SK-N-SH (cell line): ENCODE measurements at regions not wholly inside any gene's neighbourhood (a gene's known extent, or its start where the extent isn't known, plus 50 kb on each side); places are given as distances from the start of the nearest gene placed in this dataset.
"Not testable (repeated sequence)": the region's sequence is repeated elsewhere in the genome, so short reads cannot be mapped to it uniquely, and the experiment has no call there.

Experiments
- CTCF ChIA-PET: fragments of 300-600, 350-600 bp; formaldehyde crosslinking; extraction: SDS; loops from one replicate; lab custom pipeline; 2021; lab: Yijun Ruan, JAX
- POLR2A ChIA-PET: fragments of 350-600 bp; sonication (Branson Sonifier 250); formaldehyde crosslinking; extraction: SDS; loops from one replicate; lab custom pipeline; 2020; ENCODE audit warnings: antibody characterized with exemption, inconsistent platforms; lab: Yijun Ruan, JAX
- DNase-seq: peaks from one replicate; pipeline ENCODE4 v3.0.0; 2012
- H2AFZ ChIP-seq: fragments of 200-600 bp; sonication (generic); 2 replicates; pipeline ENCODE4 v1.8.1; 2016; ENCODE audit warnings: antibody characterized with exemption, mild to moderate bottlenecking, low read depth
- H3F3A ChIP-seq: fragments of 200-600 bp; sonication (generic); replicated peaks from 2 replicates; pipeline ENCODE3; 2016; ENCODE audit warnings: antibody characterized with exemption, mild to moderate bottlenecking; ENCODE audit not compliant: insufficient read depth
- H3K27ac ChIP-seq, 2 experiments: fragments of 200-500 bp in 1 of 2; fragments of 200-600 bp in 1 of 2; sonication (Bioruptor generic) in 1 of 2; sonication (generic), shearing (Covaris generic) in 1 of 2; 2 replicates each; pipeline versions ENCODE4 v1.5.1 to v1.6.1; 2014 to 2016; ENCODE audit warnings: low read depth in 2 of 2, inconsistent platforms in 1 of 2, low read length in 1 of 2, mild to moderate bottlenecking in 1 of 2, mixed read lengths in 1 of 2
- H3K27me3 ChIP-seq: fragments of 200-600 bp; sonication (generic), shearing (Covaris generic); 2 replicates; pipeline ENCODE4 v1.6.1; 2016; ENCODE audit warnings: mixed run types; ENCODE audit not compliant: insufficient read depth
- H3K36me3 ChIP-seq, 2 experiments: fragments of 200-500 bp in 1 of 2; fragments of 200-600 bp in 1 of 2; sonication (Bioruptor generic) in 1 of 2; sonication (generic) in 1 of 2; replicated peaks in 1 of 2; 2 replicates each; pipeline versions ENCODE3 to v1.5.1; 2014 to 2016; ENCODE audit warnings: low read length in 1 of 2, mild to moderate bottlenecking in 1 of 2; ENCODE audit not compliant: insufficient read depth in 2 of 2, control insufficient read depth in 1 of 2
- H3K4me1 ChIP-seq, 2 experiments: fragments of 200-500 bp in 1 of 2; fragments of 200-600 bp in 1 of 2; sonication (Bioruptor generic) in 1 of 2; sonication (generic), shearing (Covaris generic) in 1 of 2; 2 replicates each; pipeline versions ENCODE4 v1.5.1 to v1.6.1; 2014 to 2016; ENCODE audit warnings: low read depth in 1 of 2, low read length in 1 of 2, mixed run types in 1 of 2; ENCODE audit not compliant: insufficient read depth in 2 of 2, control insufficient read depth in 1 of 2
- H3K4me2 ChIP-seq: fragments of 200-600 bp; sonication (generic), shearing (Covaris generic); 2 replicates; pipeline ENCODE4 v1.6.1; 2017; ENCODE audit warnings: mixed run types
- H3K4me3 ChIP-seq, 2 experiments: fragments of 200-500 bp in 1 of 2; fragments of 200-600 bp in 1 of 2; sonication (Bioruptor generic) in 1 of 2; sonication (generic), shearing (Covaris generic) in 1 of 2; 2 replicates each; pipeline versions ENCODE4 v1.5.1 to v1.8.1; 2014 to 2016; ENCODE audit warnings: low read depth in 2 of 2, inconsistent platforms in 1 of 2, low read length in 1 of 2, mild to moderate bottlenecking in 1 of 2, mixed read lengths in 1 of 2, moderate library complexity in 1 of 2
- H3K79me2 ChIP-seq: fragments of 200-600 bp; sonication (generic); 2 replicates; pipeline ENCODE4 v1.8.1; 2017; ENCODE audit warnings: mild to moderate bottlenecking; ENCODE audit not compliant: insufficient read depth
- H3K9ac ChIP-seq: fragments of 200-600 bp; sonication (generic); 2 replicates; pipeline ENCODE4 v1.6.1; 2017; ENCODE audit warnings: mixed run types
- H3K9me2 ChIP-seq: fragments of 200-600 bp; sonication (generic); 2 replicates; pipeline ENCODE4 v1.6.1; 2017; ENCODE audit warnings: mixed run types
- H3K9me3 ChIP-seq: fragments of 200-600 bp; sonication (generic); 2 replicates; pipeline ENCODE4 v1.6.1; 2017; ENCODE audit warnings: mixed run types, mild to moderate bottlenecking, moderate library complexity
- H4K20me1 ChIP-seq: fragments of 200-600 bp; sonication (generic); 2 replicates; pipeline ENCODE4 v1.6.1; 2017; ENCODE audit warnings: mild to moderate bottlenecking, mixed run types; ENCODE audit not compliant: insufficient read depth
- ELF1 ChIP-seq: IDR thresholded peaks from 2 replicates; pipeline ENCODE4 v1.4.0; 2012
- EP300 ChIP-seq, 2 experiments: IDR thresholded peaks; 2 replicates each; pipeline versions ENCODE4 v1.4.0 to v1.6.1; 2012; ENCODE audit warnings: borderline replicate concordance in 1 of 2, low read depth in 1 of 2, low read length in 1 of 2
- EZH2phosphoT487 ChIP-seq: fragments of 200-600 bp; sonication (generic); IDR thresholded peaks from 2 replicates; pipeline ENCODE4 v1.6.1; 2017; ENCODE audit warnings: low read depth, mixed run types, mild to moderate bottlenecking, antibody characterized with exemption, moderate library complexity, borderline replicate concordance
- FOSL2 ChIP-seq: IDR thresholded peaks from 2 replicates; pipeline ENCODE4 v1.4.0; 2012; ENCODE audit warnings: low read depth, mild to moderate bottlenecking, moderate library complexity, borderline replicate concordance
- FOXJ3 ChIP-seq: sonication (generic); formaldehyde crosslinking; IDR thresholded peaks from 2 replicates; pipeline ENCODE4 v1.5.1; 2020; ENCODE audit warnings: mild to moderate bottlenecking, missing genetic modification reagents
- GATA2 ChIP-seq: sonication (generic); formaldehyde crosslinking; IDR thresholded peaks from 2 replicates; pipeline ENCODE4 v1.5.0; 2020; ENCODE audit warnings: mild to moderate bottlenecking, missing genetic modification reagents
- MEF2A ChIP-seq: IDR thresholded peaks from 2 replicates; pipeline ENCODE4 v1.4.0; 2012; ENCODE audit warnings: low read depth, borderline replicate concordance
- NRF1 ChIP-seq: IDR thresholded peaks from 2 replicates; pipeline ENCODE4 v1.6.1; 2012; ENCODE audit warnings: low read depth, mild to moderate bottlenecking, low read length
- POLR2AphosphoS5 ChIP-seq: IDR thresholded peaks from 2 replicates; pipeline ENCODE4 v1.6.1; 2012; ENCODE audit warnings: low read depth, low read length
- RAD21 ChIP-seq: IDR thresholded peaks from 2 replicates; pipeline ENCODE4 v1.6.1; 2012; ENCODE audit warnings: mild to moderate bottlenecking, low read length
- REST ChIP-seq: IDR thresholded peaks from 2 replicates; pipeline ENCODE4 v1.6.1; 2012; ENCODE audit warnings: mild to moderate bottlenecking, low read depth, low read length, moderate library complexity
- RFX5 ChIP-seq: IDR thresholded peaks from 2 replicates; pipeline ENCODE4 v1.6.1; 2012; ENCODE audit warnings: mild to moderate bottlenecking, improper control_type of control experiment, low read length
- TAF1 ChIP-seq: IDR thresholded peaks from 2 replicates; pipeline ENCODE4 v1.6.1; 2012; ENCODE audit warnings: low read depth, mild to moderate bottlenecking, low read length, moderate library complexity, borderline replicate concordance
- USF2 ChIP-seq: fragments of 150-350 bp; IDR thresholded peaks from 2 replicates; pipeline ENCODE4 v1.6.1; 2017; ENCODE audit warnings: antibody characterized with exemption, low read length, low read depth, borderline replicate concordance
- ZBTB33 ChIP-seq: IDR thresholded peaks from 2 replicates; pipeline ENCODE4 v1.4.0; 2012; ENCODE audit warnings: low read depth, borderline replicate concordance
- WGBS: methylation state at CpG from one replicate; pipeline ENCODE4 v1.1.6; 2017; ENCODE audit warnings: low lambda C conversion rate; 5-methylcytosine and 5-hydroxymethylcytosine counted together

DNA sequence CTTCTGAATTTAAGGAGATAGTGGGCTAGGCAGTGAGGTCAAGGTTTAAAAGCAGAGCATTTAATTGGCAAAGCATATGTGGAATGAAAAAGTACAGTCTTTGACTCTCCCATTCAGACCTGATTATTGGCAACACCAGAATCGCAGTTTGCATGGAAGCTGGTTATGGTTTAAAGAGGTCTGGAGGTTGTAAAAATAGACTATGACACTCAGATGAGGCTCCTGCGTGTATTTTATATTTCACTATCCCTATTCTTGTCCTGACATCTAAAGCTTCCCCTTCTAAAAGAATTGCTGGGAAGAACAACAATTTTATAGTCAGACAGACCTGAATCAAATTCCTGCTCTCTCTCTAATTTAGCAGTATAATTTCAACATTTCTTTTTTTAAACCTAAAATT lies 302.9 kb downstream of the PCDH7 start:
- Histone ChIP-seq H3K9me3 (no peaks in the 10 kb centered on the region), H4K20me1 (no peaks in the 10 kb centered on the region), H3K9me2 (no peaks in the 10 kb centered on the region), H3F3A (no peaks in the 10 kb centered on the region), H3K4me1 (peaks cover 2 to 3% of the 10 kb centered on the region in 2 experiments; a peak in 3 of 4 replicates), H2AFZ (no peak overlapping the region), H3K4me2 (no peak overlapping the region), H3K4me3 (no peak overlapping the region), H3K79me2 (no peaks in the 10 kb centered on the region), H3K36me3 (no peaks in the 10 kb centered on the region), H3K27me3 (no peaks in the 10 kb centered on the region), H3K9ac (no peak overlapping the region), H3K27ac (no peak overlapping the region)
- ChIA-PET POLR2A (no interaction called here), CTCF (interaction anchor here (0.6 to 1.4 kb wide), 2 partner anchors 23 to 313 kb away, joined by 3 to 4 read pairs; no protein-coding TSS in a partner anchor)
- 42% methylated on average over 2 of the region's 2 CpGs for WGBS
- TF ChIP-seq FOSL2 (no peak), NRF1 (no peak), FOXJ3 (CRISPR knock-in tag) (no peak), USF2 (no peak), TAF1 (no peak), MEF2A (no peak), REST (no peak), ZBTB33 (no peak), POLR2AphosphoS5 (no peak), EP300 (IDR thresholded peaks at IDR 0.05; ENCODE audit: borderline replicate concordance in 1 of 2, low read depth in 1 of 2, low read length in 1 of 2) (no peak)
- no peak for DNase-seq

DNA sequence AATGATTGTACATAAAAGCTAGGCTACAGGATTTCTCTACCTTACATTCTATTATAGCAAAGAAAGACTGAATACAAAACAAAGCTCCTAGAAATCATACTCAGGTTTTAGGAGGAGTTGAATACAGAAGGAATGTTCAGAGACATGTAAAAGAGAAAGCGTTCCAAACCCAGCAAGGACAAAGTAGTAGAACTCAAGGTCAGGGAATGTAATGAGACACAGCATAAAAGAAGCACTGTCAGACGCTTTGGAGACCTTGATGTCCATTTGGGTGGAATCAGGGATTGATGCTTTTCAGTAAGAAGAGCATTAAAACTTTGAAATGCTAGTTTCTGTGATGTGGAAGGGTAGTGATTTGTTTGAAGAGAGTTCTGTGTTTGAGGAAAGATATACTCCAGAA lies 303.6 kb downstream of the PCDH7 start:
- no peaks in the 10 kb centered on the region for H3F3A ChIP-seq
- no peaks in the 10 kb centered on the region for H3K9me3 ChIP-seq
- H4K20me1 ChIP-seq: no peaks in the 10 kb centered on the region
- no peaks in the 10 kb centered on the region for H3K9me2 ChIP-seq
- 27% methylated on average over 2 of the region's 2 CpGs for WGBS
- no peak overlapping the region for H3K9ac ChIP-seq
- no peak overlapping the region for H3K4me2 ChIP-seq
- no peak for DNase-seq
- H3K27ac ChIP-seq: no peak overlapping the region
- no peaks in the 10 kb centered on the region for H3K36me3 ChIP-seq
- CTCF ChIA-PET: interaction anchor here (0.6 to 1.4 kb wide), 2 partner anchors 22 to 314 kb away, joined by 3 to 4 read pairs; no protein-coding TSS in a partner anchor
- TF ChIP-seq USF2 (no peak), GATA2 (CRISPR knock-in tag) (no peak), EZH2phosphoT487 (no peak), NRF1 (no peak), ELF1 (no peak), RAD21 (no peak), RFX5 (no peak)
- H2AFZ ChIP-seq: 0 out of 2 replicates have a peak overlapping the region, but pooled peaks have one; percentile 11
- H3K4me1 ChIP-seq: peaks cover 2 to 3% of the 10 kb centered on the region in 2 experiments; a peak in 2 of 4 replicates
- H3K27me3 ChIP-seq: no peaks in the 10 kb centered on the region
- no peaks in the 10 kb centered on the region for H3K79me2 ChIP-seq
- POLR2A ChIA-PET: no interaction called here
- no peak overlapping the region for H3K4me3 ChIP-seq

- H3K27ac ChIP-seq, H3K79me2 ChIP-seq, H3K4me1 ChIP-seq, H3F3A ChIP-seq, H3K9me3 ChIP-seq, DNase-seq, H2AFZ ChIP-seq, H3K27me3 ChIP-seq, H4K20me1 ChIP-seq, H3K4me2 ChIP-seq, H3K9ac ChIP-seq, H3K9me2 ChIP-seq, POLR2A ChIA-PET, H3K36me3 ChIP-seq, H3K4me3 ChIP-seq: not testable (repeated sequence)
- CTCF ChIA-PET: interaction anchor here (0.8 kb wide), 1 partner anchor 303 kb away, joined by 3 read pairs; no protein-coding TSS in a partner anchor
- WGBS: 77% methylated on average over 12 of the region's 12 CpGs
Observed at GRCh38 chr4:31024781-31025180, 304.6 kb downstream of the PCDH7 start.
